ENCODE measurements at regions not wholly inside any gene's neighbourhood (a gene's known extent, or its start where the extent isn't known, plus 50 kb on each side); places are given as distances from the start of the nearest gene placed in this dataset.

DNA sequence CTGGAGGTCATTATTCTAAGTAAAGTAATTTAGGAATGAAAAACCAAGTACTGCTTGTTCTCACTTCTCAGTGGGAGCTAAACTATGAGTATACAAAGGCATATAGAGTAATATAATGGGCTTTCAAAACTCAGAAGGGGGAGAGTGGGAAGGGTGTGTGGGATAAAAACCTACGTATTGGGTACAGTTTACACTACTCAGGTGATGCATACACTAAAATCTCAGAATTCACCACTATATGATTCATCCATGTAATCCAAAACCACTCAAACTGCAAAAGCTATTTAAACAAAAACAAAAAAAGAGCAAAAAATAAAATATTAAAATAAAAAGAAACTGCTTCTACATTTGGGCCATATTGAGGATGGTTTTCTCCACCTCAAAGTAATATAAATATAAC, 623.3 kb downstream of the NSUN3 start:
- H3K4me1 ChIP-seq (ENCODE audit: control insufficient read depth, insufficient read depth, low read length), result no peaks in the 10 kb centered on the region
- no peaks in the 10 kb centered on the region for H3K27me3 ChIP-seq (ENCODE audit: control insufficient read depth, insufficient read depth, low read length)
- H3K9me3 ChIP-seq (ENCODE audit: control insufficient read depth, insufficient read depth, low read length), result no peaks in the 10 kb centered on the region
- no peaks in the 10 kb centered on the region for H3K36me3 ChIP-seq (ENCODE audit: control insufficient read depth, insufficient read depth, low read length)
- H3K9ac ChIP-seq (ENCODE audit: low read depth, low read length), result no peak overlapping the region
- H3K4me3 ChIP-seq (ENCODE audit: low read depth, low read length), result no peak overlapping the region

- H3K4me3 ChIP-seq (ENCODE audit: low read depth, low read length), result no peak overlapping the region
- H3K4me1 ChIP-seq (ENCODE audit: control insufficient read depth, insufficient read depth, low read length), result no peaks in the 10 kb centered on the region
- H3K36me3 ChIP-seq (ENCODE audit: control insufficient read depth, insufficient read depth, low read length), result no peaks in the 10 kb centered on the region
- H3K27me3 ChIP-seq (ENCODE audit: control insufficient read depth, insufficient read depth, low read length), result no peaks in the 10 kb centered on the region
- H3K9me3 ChIP-seq (ENCODE audit: control insufficient read depth, insufficient read depth, low read length), result no peaks in the 10 kb centered on the region
- no peak overlapping the region for H3K9ac ChIP-seq (ENCODE audit: low read depth, low read length)
These were observed 631.3 kb downstream of the NSUN3 start for GRCh38 chr3:94693997-94694640.

DNA sequence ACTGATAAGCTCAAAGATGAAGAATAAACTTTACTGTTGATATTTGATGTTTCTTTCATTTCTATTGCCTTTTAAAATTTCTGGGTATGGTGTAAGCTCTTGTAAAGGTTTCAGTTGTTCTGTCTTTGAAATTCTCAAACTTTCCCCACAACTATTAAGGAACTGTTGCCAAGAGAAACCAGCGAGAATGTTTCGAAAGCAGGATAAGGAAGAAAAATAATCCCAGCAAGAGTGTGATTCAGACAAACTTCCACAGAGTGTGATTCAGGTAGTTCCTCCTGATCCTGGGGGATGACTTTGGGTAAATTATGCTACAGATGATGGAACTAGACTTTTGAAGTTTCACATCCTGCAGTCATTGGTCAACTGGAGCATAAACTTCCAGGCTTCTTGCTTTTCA, 632.0 kb downstream of the NSUN3 start:
- H3K9ac ChIP-seq (ENCODE audit: low read depth, low read length), result no peak overlapping the region
- no peaks in the 10 kb centered on the region for H3K4me1 ChIP-seq (ENCODE audit: control insufficient read depth, insufficient read depth, low read length)
- H3K36me3 ChIP-seq (ENCODE audit: control insufficient read depth, insufficient read depth, low read length), result no peaks in the 10 kb centered on the region
- H3K4me3 ChIP-seq (ENCODE audit: low read depth, low read length), result no peak overlapping the region
- no peaks in the 10 kb centered on the region for H3K27me3 ChIP-seq (ENCODE audit: control insufficient read depth, insufficient read depth, low read length)
- H3K9me3 ChIP-seq (ENCODE audit: control insufficient read depth, insufficient read depth, low read length), result no peaks in the 10 kb centered on the region

- no peaks in the 10 kb centered on the region for H3K9me3 ChIP-seq (ENCODE audit: control insufficient read depth, insufficient read depth, low read length)
- no peaks in the 10 kb centered on the region for H3K4me1 ChIP-seq (ENCODE audit: control insufficient read depth, insufficient read depth, low read length)
- no peaks in the 10 kb centered on the region for H3K27me3 ChIP-seq (ENCODE audit: control insufficient read depth, insufficient read depth, low read length)
- no peak overlapping the region for H3K4me3 ChIP-seq (ENCODE audit: low read depth, low read length)
- H3K9ac ChIP-seq (ENCODE audit: low read depth, low read length), result no peak overlapping the region
- no peaks in the 10 kb centered on the region for H3K36me3 ChIP-seq (ENCODE audit: control insufficient read depth, insufficient read depth, low read length)
These were observed 641.6 kb downstream of the NSUN3 start for GRCh38 chr3:94704467-94704866.

DNA sequence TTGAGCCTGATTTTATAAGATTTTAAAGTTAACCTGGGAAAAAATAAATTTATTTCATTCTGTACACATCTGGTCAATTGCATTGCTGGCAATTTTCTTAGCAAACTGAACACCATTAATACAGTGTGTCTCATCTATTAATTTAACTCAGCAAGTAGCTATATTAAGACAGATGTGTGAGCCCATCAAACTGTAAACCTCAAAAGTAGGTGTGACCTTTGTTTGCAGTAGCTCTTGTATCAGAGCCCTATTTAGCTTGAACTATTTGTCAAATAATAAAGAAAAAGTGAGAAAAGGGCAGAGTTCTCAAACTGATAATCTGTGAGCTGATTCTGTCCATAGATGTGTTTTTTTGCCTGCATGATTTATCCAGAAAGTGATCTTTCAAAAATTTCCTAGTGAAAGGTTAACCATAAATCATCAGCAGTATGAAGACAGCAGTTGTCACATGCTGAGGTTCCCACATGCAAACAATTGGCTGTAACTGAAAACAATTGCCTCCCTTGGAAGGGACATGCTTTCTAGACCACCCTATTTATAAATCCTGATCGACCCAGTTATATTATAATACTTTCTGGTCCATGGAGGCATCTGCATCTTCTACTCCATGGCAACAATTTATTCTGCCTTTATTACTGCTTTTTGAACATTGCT, 646.5 kb downstream of the NSUN3 start:
- Histone ChIP-seq H3K27me3 (ENCODE audit: control insufficient read depth, insufficient read depth, low read length) (no peaks in the 10 kb centered on the region), H3K4me3 (ENCODE audit: low read depth, low read length) (no peak overlapping the region), H3K4me1 (ENCODE audit: control insufficient read depth, insufficient read depth, low read length) (no peaks in the 10 kb centered on the region), H3K36me3 (ENCODE audit: control insufficient read depth, insufficient read depth, low read length) (no peaks in the 10 kb centered on the region), H3K9ac (ENCODE audit: low read depth, low read length) (no peak overlapping the region), H3K9me3 (ENCODE audit: control insufficient read depth, insufficient read depth, low read length) (no peaks in the 10 kb centered on the region)

GRCh38 chr3:94714194-94714593, 651.3 kb downstream of the NSUN3 start:
- Histone ChIP-seq H3K9me3 (ENCODE audit: control insufficient read depth, insufficient read depth, low read length) (no peaks in the 10 kb centered on the region), H3K4me1 (ENCODE audit: control insufficient read depth, insufficient read depth, low read length) (no peaks in the 10 kb centered on the region), H3K9ac (ENCODE audit: low read depth, low read length) (no peak overlapping the region), H3K4me3 (ENCODE audit: low read depth, low read length) (no peak overlapping the region), H3K27me3 (ENCODE audit: control insufficient read depth, insufficient read depth, low read length) (no peaks in the 10 kb centered on the region), H3K36me3 (ENCODE audit: control insufficient read depth, insufficient read depth, low read length) (no peaks in the 10 kb centered on the region)

GRCh38 chr3:94716326-94717018, 653.6 kb downstream of the NSUN3 start:
- Histone ChIP-seq H3K27me3 (ENCODE audit: control insufficient read depth, insufficient read depth, low read length) (no peaks in the 10 kb centered on the region), H3K4me3 (ENCODE audit: low read depth, low read length) (no peak overlapping the region), H3K4me1 (ENCODE audit: control insufficient read depth, insufficient read depth, low read length) (no peaks in the 10 kb centered on the region), H3K36me3 (ENCODE audit: control insufficient read depth, insufficient read depth, low read length) (no peaks in the 10 kb centered on the region), H3K9ac (ENCODE audit: low read depth, low read length) (no peak overlapping the region), H3K9me3 (ENCODE audit: control insufficient read depth, insufficient read depth, low read length) (no peaks in the 10 kb centered on the region)

DNA sequence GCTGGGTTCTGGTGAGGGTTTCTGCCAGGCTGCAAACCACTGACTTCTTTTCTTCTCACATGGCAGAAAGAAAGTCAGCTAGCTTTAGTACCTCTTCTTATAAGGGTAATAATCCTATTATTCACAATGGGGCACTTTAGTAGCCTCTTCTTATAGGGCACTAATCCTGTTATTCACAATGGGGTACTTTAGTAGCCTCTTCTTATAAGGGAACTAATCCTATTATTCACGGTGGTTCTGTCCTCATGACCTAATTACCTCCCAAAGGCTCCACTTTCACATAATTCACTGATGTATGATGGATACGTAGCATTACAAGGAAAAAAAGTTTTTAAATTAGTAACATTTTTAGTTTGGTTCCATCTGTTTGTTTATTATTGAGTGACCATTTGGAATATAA, 671.3 kb downstream of the NSUN3 start:
- H3K27me3 ChIP-seq (ENCODE audit: control insufficient read depth, insufficient read depth, low read length), result no peaks in the 10 kb centered on the region
- H3K9ac ChIP-seq (ENCODE audit: low read depth, low read length), result no peak overlapping the region
- H3K36me3 ChIP-seq (ENCODE audit: control insufficient read depth, insufficient read depth, low read length), result no peaks in the 10 kb centered on the region
- no peaks in the 10 kb centered on the region for H3K4me1 ChIP-seq (ENCODE audit: control insufficient read depth, insufficient read depth, low read length)
- no peak overlapping the region for H3K4me3 ChIP-seq (ENCODE audit: low read depth, low read length)
- no peaks in the 10 kb centered on the region for H3K9me3 ChIP-seq (ENCODE audit: control insufficient read depth, insufficient read depth, low read length)

DNA sequence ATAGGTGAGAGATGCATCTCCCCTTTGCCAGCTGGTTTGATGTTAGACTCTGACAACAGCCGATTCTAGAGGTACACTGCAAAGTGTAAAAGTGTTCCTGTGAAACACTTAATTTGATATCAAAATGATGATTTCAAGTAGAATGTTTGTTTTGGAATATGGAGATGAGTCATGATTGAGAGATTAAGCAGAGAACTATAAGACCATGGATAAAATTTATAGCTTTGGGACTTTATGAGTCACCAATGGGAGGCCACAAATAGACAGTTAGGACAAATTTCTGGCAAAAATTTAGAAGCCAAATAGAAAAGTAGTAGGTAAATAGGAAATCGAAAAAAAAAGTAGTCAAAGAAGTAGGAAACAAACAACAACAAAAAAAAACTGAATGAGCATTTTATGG, 672.5 kb downstream of the NSUN3 start:
- Histone ChIP-seq H3K9ac (ENCODE audit: low read depth, low read length) (no peak overlapping the region), H3K9me3 (ENCODE audit: control insufficient read depth, insufficient read depth, low read length) (no peaks in the 10 kb centered on the region), H3K4me1 (ENCODE audit: control insufficient read depth, insufficient read depth, low read length) (no peaks in the 10 kb centered on the region), H3K4me3 (ENCODE audit: low read depth, low read length) (no peak overlapping the region), H3K27me3 (ENCODE audit: control insufficient read depth, insufficient read depth, low read length) (no peaks in the 10 kb centered on the region), H3K36me3 (ENCODE audit: control insufficient read depth, insufficient read depth, low read length) (no peaks in the 10 kb centered on the region)

DNA sequence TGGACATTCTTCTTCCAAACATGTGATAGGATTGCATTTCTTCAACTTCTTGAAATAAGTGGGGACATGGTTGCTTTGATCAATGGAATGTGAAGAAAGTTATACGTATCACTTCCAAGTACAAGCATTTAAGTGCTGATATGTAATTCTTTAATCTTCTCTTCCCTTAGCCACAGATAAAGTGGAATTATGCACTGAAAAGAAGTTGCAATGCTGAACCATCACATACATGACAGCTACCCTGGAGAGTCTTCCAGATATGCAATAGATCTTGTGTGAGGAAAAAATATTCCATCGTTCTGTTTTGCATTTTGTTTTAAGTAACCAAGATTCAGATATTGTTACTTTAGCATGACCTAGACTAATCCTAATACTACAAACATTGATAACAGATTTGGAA, 674.3 kb downstream of the NSUN3 start:
- no peaks in the 10 kb centered on the region for H3K9me3 ChIP-seq (ENCODE audit: control insufficient read depth, insufficient read depth, low read length)

GRCh38 chr3:94739420-94739819, 676.6 kb downstream of the NSUN3 start:
- Histone ChIP-seq H3K9ac (ENCODE audit: low read depth, low read length) (no peak overlapping the region), H3K27me3 (ENCODE audit: control insufficient read depth, insufficient read depth, low read length) (no peaks in the 10 kb centered on the region), H3K36me3 (ENCODE audit: control insufficient read depth, insufficient read depth, low read length) (no peaks in the 10 kb centered on the region)

More for the DNA sequence above, 674.3 kb downstream of the NSUN3 start:
- Histone ChIP-seq H3K4me1 (ENCODE audit: control insufficient read depth, insufficient read depth, low read length) (no peaks in the 10 kb centered on the region), H3K9ac (ENCODE audit: low read depth, low read length) (no peak overlapping the region), H3K36me3 (ENCODE audit: control insufficient read depth, insufficient read depth, low read length) (no peaks in the 10 kb centered on the region), H3K4me3 (ENCODE audit: low read depth, low read length) (no peak overlapping the region), H3K27me3 (ENCODE audit: control insufficient read depth, insufficient read depth, low read length) (no peaks in the 10 kb centered on the region)

DNA sequence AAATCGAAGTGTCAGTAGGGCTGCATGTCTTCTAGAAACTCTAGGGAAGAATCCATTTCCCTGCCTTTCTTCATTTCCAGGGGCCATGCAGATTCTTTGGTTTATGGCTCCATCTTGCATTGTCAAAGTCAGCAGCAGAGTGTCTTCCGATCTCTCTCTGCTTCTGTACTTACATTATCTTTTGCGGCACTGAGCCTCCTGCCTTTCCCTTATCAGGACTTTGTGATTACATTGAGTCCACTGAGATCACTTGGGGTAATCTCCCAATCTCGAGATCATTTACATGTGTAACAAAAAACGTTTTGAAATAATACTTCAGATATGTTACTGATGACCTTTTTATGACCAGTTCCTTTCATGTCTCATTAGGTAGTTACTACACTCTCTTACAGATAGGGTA, 695.9 kb downstream of the NSUN3 start:
- no peak overlapping the region for H3K9ac ChIP-seq (ENCODE audit: low read depth, low read length)
- H3K4me3 ChIP-seq (ENCODE audit: low read depth, low read length), result no peak overlapping the region
- no peaks in the 10 kb centered on the region for H3K4me1 ChIP-seq (ENCODE audit: control insufficient read depth, insufficient read depth, low read length)

More at GRCh38 chr3:94739420-94739819, 676.6 kb downstream of the NSUN3 start:
- H3K9me3 ChIP-seq (ENCODE audit: control insufficient read depth, insufficient read depth, low read length), result no peaks in the 10 kb centered on the region
- no peak overlapping the region for H3K4me3 ChIP-seq (ENCODE audit: low read depth, low read length)
- H3K4me1 ChIP-seq (ENCODE audit: control insufficient read depth, insufficient read depth, low read length), result no peaks in the 10 kb centered on the region

More for the DNA sequence above, 695.9 kb downstream of the NSUN3 start:
- no peaks in the 10 kb centered on the region for H3K27me3 ChIP-seq (ENCODE audit: control insufficient read depth, insufficient read depth, low read length)
- no peaks in the 10 kb centered on the region for H3K36me3 ChIP-seq (ENCODE audit: control insufficient read depth, insufficient read depth, low read length)
- H3K9me3 ChIP-seq (ENCODE audit: control insufficient read depth, insufficient read depth, low read length), result no peaks in the 10 kb centered on the region
